Ishikawa (cell line): ENCODE measurements at regions not wholly inside any gene's neighbourhood (a gene's known extent, or its start where the extent isn't known, plus 50 kb on each side); places are given as distances from the start of the nearest gene placed in this dataset.

Experiments
- CEBPB ChIP-seq: IDR thresholded peaks from 2 replicates; pipeline ENCODE4 v1.6.1; 2012
- CREB1 ChIP-seq: IDR thresholded peaks from 2 replicates; pipeline ENCODE4 v1.6.1; 2012; ENCODE audit warnings: low read depth
- EP300 ChIP-seq: IDR thresholded peaks from 2 replicates; pipeline ENCODE4 v1.6.1; 2012; ENCODE audit warnings: borderline replicate concordance
- FOXM1 ChIP-seq: IDR thresholded peaks from 2 replicates; pipeline ENCODE4 v1.6.1; 2012; ENCODE audit warnings: low read depth, borderline replicate concordance
- MAX ChIP-seq: IDR thresholded peaks from 2 replicates; pipeline ENCODE4 v1.6.1; 2012
- NFIC ChIP-seq: IDR thresholded peaks from 2 replicates; pipeline ENCODE4 v1.6.1; 2012
- RAD21 ChIP-seq: IDR thresholded peaks from 2 replicates; pipeline ENCODE4 v1.6.1; 2012; ENCODE audit warnings: low read depth
- REST ChIP-seq: IDR thresholded peaks from 2 replicates; pipeline ENCODE4 v1.6.1; 2012; ENCODE audit warnings: low read depth, mild to moderate bottlenecking
- TAF1 ChIP-seq: IDR thresholded peaks from 2 replicates; pipeline ENCODE4 v1.6.1; 2012; ENCODE audit warnings: low read depth, mild to moderate bottlenecking
- TCF12 ChIP-seq: IDR thresholded peaks from 2 replicates; pipeline ENCODE4 v1.6.1; 2012; ENCODE audit warnings: low read depth
- TEAD4 ChIP-seq: IDR thresholded peaks from 2 replicates; pipeline ENCODE4 v1.6.1; 2012
- YY1 ChIP-seq: IDR thresholded peaks from 2 replicates; pipeline ENCODE4 v1.6.1; 2012; ENCODE audit warnings: low read depth
- ZBTB7A ChIP-seq: IDR thresholded peaks from 2 replicates; pipeline ENCODE4 v1.6.1; 2012; ENCODE audit warnings: low read depth

GRCh38 chr5:148909040-148909439, 82.6 kb downstream of the ADRB2 start:
- TF ChIP-seq MAX (no peak), FOXM1 (no peak), TCF12 (no peak), TAF1 (no peak), CEBPB (no peak), YY1 (no peak), RAD21 (no peak), EP300 (no peak), REST (no peak), NFIC (no peak), ZBTB7A (no peak), TEAD4 (no peak), CREB1 (no peak)
